Suprapubic skin (tissue), 4 donors: ENCODE measurements at regions not wholly inside any gene's neighbourhood (a gene's known extent, or its start where the extent isn't known, plus 50 kb on each side); places are given as distances from the start of the nearest gene placed in this dataset.

Source experiments
- EP300 ChIP-seq: sonication (generic); formaldehyde crosslinking; IDR thresholded peaks from one replicate; pipeline ENCODE4 v1.6.1; 2017; ENCODE audit warnings: antibody characterized with exemption
- POLR2A ChIP-seq, 2 donors: fragments of 450-650 bp; IDR thresholded peaks; one replicate each; pipeline ENCODE4 v1.6.1; 2017; ENCODE audit warnings: antibody characterized with exemption in 2 of 2, mild to moderate bottlenecking in 2 of 2, moderate library complexity in 2 of 2
- POLR2AphosphoS5 ChIP-seq, 3 donors: sonication (generic); formaldehyde crosslinking; IDR thresholded peaks; one replicate each; pipeline ENCODE4 v1.6.1; 2017; ENCODE audit warnings: antibody characterized with exemption in 3 of 3
- TF ChIP-seq, protein P1 (sequence below), 2 donors: fragments of 200-600 bp in 1 of 2; fragments of 450-650 bp in 1 of 2; sonication (generic) in 1 of 2; IDR thresholded peaks; one replicate each; pipeline ENCODE4 v1.5.1; 2016 to 2019; ENCODE audit warnings: antibody characterized with exemption in 2 of 2, mild to moderate bottlenecking in 1 of 2, moderate library complexity in 1 of 2

GRCh38 chr5:67454957-67455561 lies 258.5 kb upstream of the CD180 start:
- TF ChIP-seq, protein P1, sequence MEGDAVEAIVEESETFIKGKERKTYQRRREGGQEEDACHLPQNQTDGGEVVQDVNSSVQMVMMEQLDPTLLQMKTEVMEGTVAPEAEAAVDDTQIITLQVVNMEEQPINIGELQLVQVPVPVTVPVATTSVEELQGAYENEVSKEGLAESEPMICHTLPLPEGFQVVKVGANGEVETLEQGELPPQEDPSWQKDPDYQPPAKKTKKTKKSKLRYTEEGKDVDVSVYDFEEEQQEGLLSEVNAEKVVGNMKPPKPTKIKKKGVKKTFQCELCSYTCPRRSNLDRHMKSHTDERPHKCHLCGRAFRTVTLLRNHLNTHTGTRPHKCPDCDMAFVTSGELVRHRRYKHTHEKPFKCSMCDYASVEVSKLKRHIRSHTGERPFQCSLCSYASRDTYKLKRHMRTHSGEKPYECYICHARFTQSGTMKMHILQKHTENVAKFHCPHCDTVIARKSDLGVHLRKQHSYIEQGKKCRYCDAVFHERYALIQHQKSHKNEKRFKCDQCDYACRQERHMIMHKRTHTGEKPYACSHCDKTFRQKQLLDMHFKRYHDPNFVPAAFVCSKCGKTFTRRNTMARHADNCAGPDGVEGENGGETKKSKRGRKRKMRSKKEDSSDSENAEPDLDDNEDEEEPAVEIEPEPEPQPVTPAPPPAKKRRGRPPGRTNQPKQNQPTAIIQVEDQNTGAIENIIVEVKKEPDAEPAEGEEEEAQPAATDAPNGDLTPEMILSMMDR (IDR thresholded peaks at IDR 0.05) = no peak
- TF ChIP-seq POLR2AphosphoS5 (IDR thresholded peaks at IDR 0.05) (no peak), POLR2A (IDR thresholded peaks at IDR 0.05) (no peak), EP300 (no peak)
